HG02588 (cell line): ENCODE measurements at regions not wholly inside any gene's neighbourhood (a gene's known extent, or its start where the extent isn't known, plus 50 kb on each side); places are given as distances from the start of the nearest gene placed in this dataset.

Experiments used
- ATAC-seq: cut with Tn5 transposase; IDR thresholded peaks from one replicate; pipeline ENCODE4 v1.9.1; 2021; ENCODE audit warnings: mild to moderate bottlenecking, moderate library complexity; ENCODE audit not compliant: unreplicated experiment

DNA sequence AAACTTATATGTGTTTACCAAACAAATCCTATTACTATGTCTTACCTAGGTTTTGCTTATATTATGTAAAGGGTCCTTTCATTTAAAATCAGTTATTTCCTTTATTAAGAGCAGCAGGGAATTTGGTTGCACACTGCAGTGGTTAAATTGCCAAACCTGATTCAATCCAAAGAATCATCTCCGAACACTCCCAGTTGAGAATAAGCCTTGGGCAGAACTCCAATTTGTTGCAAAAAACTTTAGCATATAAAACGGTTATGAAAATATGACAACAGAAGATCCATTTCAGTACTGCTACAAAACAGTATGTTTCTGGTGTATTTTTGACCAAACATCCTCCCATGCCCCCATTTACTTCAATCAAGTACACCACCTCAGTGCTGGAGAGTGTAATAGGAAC lies 587.0 kb upstream of the GRAMD2B start:
- no peak for ATAC-seq

- ATAC-seq, result no peak
Measured at GRCh38 chr5:125837866-125838265, 585.3 kb upstream of the GRAMD2B start.

DNA sequence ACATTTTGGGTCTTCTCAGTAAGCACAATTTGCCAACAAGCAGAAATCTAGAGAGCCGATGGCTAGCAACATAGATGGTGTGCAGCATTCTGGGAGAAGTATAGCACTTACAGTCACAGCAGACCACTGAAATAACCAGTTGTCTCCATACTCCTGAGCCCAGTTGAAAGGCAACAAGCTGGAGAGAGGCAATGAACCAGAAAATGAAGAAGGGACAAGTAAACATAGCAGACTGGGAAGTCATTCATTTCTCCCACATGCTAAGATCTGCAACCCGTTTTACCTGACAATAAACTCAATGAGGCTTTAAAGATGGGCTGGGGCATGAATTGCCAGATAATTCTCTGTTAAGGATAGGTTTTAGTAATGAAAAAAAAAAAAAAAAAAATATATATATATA lies 575.6 kb upstream of the GRAMD2B start:
- no peak for ATAC-seq

DNA sequence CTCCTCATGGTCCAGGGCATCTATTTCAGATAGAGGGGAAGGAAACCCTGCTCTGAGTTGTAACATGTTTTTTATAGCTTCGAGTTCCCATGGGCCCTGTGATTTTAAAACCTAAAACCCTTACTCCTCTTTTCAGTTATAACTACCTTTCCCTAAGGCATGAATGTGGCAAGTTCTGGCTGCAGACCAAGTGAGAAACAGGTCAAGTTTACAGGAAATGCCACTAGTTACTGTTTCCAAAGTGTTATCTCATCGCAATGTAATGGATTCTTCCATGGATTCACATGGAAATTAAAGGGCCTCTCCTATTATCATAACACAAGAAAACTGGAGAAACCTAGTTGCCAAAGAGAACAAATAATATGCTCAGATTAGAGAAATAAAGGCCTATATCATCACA lies 574.5 kb upstream of the GRAMD2B start:
- ATAC-seq, result no peak

- no peak for ATAC-seq
Measured at GRCh38 chr5:125856949-125857348, 566.3 kb upstream of the GRAMD2B start.

DNA sequence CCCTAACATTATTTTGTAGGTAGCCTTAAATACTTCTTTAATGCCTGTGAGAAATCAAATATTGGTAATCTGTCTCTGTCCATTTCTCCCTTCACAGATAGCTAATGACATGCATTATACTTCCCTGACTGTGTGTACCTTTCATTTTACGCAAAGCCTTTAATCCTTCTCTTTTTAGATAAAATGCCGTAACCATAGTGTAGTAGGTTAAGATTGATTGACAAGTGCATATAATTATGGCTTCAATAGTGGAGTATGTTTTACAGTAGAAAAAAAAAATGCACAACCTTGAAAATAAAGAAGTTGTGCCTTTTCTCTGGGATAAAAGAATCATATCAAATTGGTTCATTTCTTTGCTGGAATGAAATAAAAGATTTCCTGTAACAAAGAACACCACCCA lies 559.6 kb upstream of the GRAMD2B start:
- no peak for ATAC-seq

- no peak for ATAC-seq
Measured at GRCh38 chr5:125865166-125865815, 557.9 kb upstream of the GRAMD2B start.

GRCh38 chr5:125868036-125868435 lies 555.2 kb upstream of the GRAMD2B start:
- ATAC-seq, result no peak

DNA sequence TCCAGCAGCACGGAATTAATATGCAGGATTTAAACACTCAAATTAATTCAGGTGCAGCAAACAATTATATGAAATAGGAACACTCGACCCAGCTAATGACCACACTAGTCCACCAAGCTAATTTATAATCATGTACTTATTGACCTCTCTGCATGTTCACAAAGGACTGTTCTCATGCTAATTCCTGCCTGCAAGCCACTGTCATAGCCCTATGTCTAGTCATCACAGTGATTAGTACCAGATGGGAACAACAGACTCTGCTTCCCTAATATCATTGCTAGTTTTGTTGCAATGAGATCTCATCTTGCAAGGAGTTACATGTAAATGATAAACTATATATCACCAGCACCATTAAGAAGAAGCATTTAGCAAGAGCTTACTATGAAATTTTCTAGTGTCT lies 553.0 kb upstream of the GRAMD2B start:
- no peak for ATAC-seq

DNA sequence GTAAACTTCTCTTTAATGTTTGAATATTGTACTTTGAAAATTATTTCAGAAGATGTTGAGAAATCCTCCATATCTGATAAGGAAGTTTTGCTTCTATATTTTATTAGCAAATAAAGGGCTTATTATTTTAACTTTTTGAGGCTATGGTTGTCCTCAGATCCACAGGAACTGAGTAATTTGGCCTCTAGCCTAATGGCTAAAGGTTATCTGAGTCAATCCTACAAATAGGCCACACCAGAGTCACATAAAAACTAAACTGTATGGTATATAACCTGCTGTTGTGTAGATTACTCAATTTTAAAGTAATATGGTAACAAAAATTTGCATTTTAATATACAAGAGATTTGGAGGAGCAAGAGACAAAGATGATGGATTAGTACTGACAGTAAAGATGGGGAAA lies 549.2 kb upstream of the GRAMD2B start:
- ATAC-seq, result no peak

DNA sequence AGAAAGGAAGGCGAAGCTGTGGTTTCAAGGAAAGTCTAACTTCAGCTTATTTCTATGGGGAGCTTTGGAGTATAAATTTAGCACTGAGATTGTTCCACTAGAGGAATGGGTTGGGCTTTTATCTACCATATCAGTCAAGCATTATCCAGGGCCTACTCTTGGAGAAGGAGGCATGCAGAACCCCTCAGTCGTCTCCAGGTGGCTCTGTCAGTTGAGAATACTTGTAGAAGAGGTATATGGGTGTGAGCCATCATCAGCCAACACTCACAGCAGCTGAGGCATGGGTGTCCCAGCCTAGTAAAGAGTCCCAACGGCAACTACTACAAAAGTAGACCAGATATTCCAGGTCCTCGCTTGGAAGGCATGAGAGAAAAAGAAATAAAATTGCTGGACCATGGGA lies 548.5 kb upstream of the GRAMD2B start:
- no peak for ATAC-seq

DNA sequence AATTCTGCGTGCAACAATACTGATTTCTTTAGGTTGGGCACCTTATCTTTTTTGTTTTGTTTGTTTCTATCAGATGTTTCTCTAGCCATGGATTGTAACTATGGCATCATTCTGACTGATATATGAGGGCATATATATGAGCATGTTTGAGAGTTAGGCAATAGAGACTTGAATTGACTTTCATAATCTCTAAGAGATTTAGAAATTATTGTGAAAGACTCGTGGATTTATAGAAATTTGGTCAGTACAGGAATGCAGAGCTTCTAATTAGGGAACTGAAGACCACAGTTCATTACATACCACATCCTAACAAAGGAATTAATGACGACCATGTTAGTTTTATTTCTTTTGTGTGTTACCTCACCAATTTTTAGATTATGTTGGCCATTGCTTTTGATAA lies 546.0 kb upstream of the GRAMD2B start:
- ATAC-seq, result no peak

DNA sequence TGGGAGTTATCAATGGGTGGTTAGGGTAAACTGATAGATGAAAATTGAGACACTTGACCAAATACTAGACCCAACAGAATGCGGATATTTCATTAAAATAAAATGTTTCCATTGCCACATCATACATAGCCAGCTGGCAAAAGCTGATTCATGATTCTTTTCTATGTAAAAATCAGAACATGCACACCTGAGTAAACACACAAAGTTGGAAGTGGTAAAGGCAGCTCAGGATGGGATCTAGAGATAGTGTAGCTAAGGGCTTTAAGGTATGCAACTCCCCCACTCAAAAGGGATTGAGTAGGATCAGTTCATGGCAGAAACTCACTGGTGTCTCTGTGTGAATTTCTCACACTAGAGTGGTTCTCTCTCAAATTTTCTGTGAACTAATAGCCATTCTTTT lies 541.1 kb upstream of the GRAMD2B start:
- no peak for ATAC-seq

GRCh38 chr5:125883223-125883622 lies 540.0 kb upstream of the GRAMD2B start:
- no peak for ATAC-seq

GRCh38 chr5:125888358-125888757 lies 534.9 kb upstream of the GRAMD2B start:
- no peak for ATAC-seq

DNA sequence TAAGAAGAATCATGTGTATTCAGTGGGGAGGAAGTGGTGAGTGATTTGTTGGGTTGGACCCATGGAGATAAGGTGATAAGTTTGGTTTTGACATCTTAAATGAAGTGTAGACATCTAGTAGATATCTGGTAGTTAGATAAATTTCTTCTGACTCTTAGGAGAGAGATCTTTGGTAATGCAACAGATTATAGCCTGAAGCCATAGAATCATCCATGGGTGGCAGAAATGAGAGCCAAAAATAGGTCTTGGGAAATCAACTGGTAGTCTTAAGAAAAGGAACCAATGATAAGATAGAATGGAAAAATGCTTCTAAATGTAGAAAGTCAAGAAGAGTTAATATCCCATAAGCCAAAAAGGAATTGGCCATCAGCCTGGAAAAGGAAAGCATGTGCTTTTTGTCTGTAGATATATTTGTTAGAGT lies 532.7 kb upstream of the GRAMD2B start:
- no peak for ATAC-seq

DNA sequence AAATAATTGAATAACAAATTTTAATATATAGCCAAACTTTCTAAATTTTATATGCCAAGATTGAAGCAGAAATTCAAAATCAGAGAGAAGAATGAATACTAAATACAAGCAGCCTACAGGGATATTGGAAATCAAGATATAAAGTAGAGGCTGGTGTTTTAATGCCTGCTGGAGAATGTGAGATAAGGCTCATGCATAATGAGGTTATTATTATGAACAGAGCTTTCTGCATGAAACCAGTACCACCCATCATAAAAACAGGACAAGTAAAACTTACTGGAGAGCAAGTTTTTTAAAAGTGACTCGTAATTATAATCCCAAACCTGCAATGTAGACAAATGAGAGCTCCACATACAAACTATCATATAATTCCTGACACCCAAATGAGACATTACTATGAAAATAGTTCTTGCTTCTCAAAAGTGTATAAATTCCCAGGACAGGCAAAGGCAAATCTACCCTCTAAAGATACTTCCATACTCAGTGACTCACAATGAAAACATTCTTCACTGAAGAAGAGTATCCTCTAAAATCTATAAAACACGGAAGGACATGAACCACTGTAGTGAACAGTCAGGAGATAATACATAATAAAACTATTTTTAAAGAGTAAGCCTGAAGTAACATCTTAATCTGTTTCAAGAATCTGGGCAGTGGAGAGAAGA lies 532.0 kb upstream of the GRAMD2B start:
- no peak for ATAC-seq

DNA sequence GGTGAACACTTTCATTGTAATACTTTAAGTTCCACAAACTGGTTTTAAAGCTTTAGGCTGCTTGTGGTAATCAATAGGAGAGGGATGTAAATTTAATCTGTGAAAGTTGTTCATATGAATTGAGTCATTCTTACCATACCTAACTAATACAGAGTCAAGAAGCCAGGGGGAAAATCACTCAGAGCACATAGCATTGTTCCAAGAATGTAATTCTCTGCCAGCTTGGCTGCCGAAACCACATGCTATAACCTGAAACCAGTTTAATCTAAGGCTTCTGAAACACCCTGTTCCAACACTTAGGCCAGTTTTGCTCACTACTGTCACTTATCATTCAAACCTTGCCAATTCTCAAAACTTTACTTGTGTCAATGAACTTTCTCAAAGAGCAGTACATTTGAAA lies 528.8 kb upstream of the GRAMD2B start:
- ATAC-seq, result no peak

DNA sequence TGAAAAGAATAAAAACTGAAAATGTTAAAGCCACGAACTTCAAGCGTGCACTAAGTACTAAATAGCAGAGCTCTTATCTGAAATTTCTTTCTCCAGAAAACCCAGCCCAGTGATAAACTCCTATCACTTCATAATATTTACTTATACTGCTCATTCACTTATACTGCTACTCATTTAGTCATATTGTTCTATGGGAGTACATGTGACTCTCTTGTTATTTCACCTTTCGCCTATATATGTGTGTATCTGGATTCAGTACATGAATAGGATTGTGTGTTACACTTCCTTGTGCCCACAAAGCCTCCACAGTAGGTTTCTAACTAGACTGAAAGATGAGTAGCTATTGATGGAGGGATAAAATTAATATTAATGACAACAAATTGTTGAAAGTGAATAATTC lies 526.8 kb upstream of the GRAMD2B start:
- ATAC-seq, result no peak

DNA sequence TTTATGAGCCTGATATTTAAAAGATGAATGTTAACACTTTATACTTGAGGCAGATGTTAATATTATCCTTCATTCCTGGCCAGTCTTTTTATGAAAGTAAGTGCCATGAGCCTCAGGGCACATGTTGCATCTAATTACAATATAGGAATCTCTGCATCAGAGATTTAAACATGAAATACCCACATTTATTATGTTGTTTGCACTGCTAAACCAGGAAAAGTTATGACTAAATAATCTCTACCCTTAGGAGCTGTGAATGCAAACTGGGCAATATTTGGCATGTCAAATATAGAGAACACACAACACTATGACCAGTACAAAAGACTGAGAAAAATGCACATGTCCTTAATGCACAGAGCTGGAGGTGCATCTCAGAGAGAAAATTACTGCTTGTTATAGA lies 526.1 kb upstream of the GRAMD2B start:
- no peak for ATAC-seq

- no peak for ATAC-seq
Measured at GRCh38 chr5:125898851-125899405, 524.3 kb upstream of the GRAMD2B start.

- ATAC-seq, result no peak
Measured at GRCh38 chr5:125912028-125912427, 511.2 kb upstream of the GRAMD2B start.

GRCh38 chr5:125913200-125913599 lies 510.0 kb upstream of the GRAMD2B start:
- ATAC-seq, result no peak
